Testis (tissue), 2 donors: ENCODE measurements at regions not wholly inside any gene's neighbourhood (a gene's known extent, or its start where the extent isn't known, plus 50 kb on each side); places are given as distances from the start of the nearest gene placed in this dataset.

ENCODE experiments used
- POLR2A ChIP-seq: fragments of 450-650 bp; IDR thresholded peaks from one replicate; pipeline ENCODE4 v1.6.1; 2017; ENCODE audit warnings: antibody characterized with exemption, mild to moderate bottlenecking, moderate library complexity
- TF ChIP-seq, protein P1 (sequence below), 3 experiments: fragments of 450-650 bp in 2 of 3; fragments of 200-600 bp in 1 of 3; sonication (generic) in 1 of 3; IDR thresholded peaks; one replicate each; pipeline ENCODE4 v1.5.1; 2016 to 2019; ENCODE audit warnings: antibody characterized with exemption in 3 of 3, mild to moderate bottlenecking in 2 of 3, moderate library complexity in 1 of 3

DNA sequence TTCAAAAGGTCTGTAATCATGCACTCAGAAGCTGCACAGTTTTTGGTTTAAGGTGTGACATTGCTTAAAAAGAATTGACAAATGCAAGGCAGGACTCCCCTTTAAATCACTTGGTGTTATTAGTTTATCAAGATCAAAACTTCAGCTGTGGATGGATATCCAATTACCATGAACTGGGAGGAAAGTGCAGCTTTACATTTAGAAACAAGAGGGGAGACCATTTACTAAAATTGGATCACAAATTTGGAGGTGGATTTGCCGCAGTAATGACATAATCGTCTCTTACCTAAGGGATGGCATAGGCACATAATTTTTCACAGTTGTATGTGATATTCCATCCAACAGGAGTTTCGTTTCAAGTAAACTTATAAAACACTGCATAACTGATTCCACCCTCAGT lies 1610.2 kb downstream of the SLITRK5 start:
- TF ChIP-seq, protein P1, sequence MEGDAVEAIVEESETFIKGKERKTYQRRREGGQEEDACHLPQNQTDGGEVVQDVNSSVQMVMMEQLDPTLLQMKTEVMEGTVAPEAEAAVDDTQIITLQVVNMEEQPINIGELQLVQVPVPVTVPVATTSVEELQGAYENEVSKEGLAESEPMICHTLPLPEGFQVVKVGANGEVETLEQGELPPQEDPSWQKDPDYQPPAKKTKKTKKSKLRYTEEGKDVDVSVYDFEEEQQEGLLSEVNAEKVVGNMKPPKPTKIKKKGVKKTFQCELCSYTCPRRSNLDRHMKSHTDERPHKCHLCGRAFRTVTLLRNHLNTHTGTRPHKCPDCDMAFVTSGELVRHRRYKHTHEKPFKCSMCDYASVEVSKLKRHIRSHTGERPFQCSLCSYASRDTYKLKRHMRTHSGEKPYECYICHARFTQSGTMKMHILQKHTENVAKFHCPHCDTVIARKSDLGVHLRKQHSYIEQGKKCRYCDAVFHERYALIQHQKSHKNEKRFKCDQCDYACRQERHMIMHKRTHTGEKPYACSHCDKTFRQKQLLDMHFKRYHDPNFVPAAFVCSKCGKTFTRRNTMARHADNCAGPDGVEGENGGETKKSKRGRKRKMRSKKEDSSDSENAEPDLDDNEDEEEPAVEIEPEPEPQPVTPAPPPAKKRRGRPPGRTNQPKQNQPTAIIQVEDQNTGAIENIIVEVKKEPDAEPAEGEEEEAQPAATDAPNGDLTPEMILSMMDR (IDR thresholded peaks at IDR 0.05) = no peak
- no peak for TF ChIP-seq POLR2A
